HEK293T (cell line): ENCODE measurements at regions not wholly inside any gene's neighbourhood (a gene's known extent, or its start where the extent isn't known, plus 50 kb on each side); places are given as distances from the start of the nearest gene placed in this dataset.

Experiments used
- BHLHE40 ChIP-seq: fragments of 450-650 bp; IDR thresholded peaks from 2 replicates; pipeline ENCODE4 v1.6.1; 2016; ENCODE audit warnings: mild to moderate bottlenecking, moderate library complexity, borderline replicate concordance
- CTBP1 ChIP-seq: fragments of 450-650 bp; IDR thresholded peaks from 2 replicates; pipeline ENCODE4 v1.6.1; 2016; ENCODE audit warnings: borderline replicate concordance
- ELF4 ChIP-seq: fragments of 450-650 bp; IDR thresholded peaks from 2 replicates; pipeline ENCODE4 v1.6.1; 2017; ENCODE audit warnings: antibody characterized with exemption
- FOXA1 ChIP-seq: fragments of 450-650 bp; IDR thresholded peaks from 2 replicates; pipeline ENCODE4 v1.6.1; 2016; ENCODE audit warnings: mild to moderate bottlenecking
- FOXK2 ChIP-seq: fragments of 450-650 bp; IDR thresholded peaks from 2 replicates; pipeline ENCODE4 v1.6.1; 2016; ENCODE audit warnings: mild to moderate bottlenecking
- FOXM1 ChIP-seq: fragments of 450-650 bp; IDR thresholded peaks from 2 replicates; pipeline ENCODE4 v1.6.1; 2017; ENCODE audit warnings: mild to moderate bottlenecking, borderline replicate concordance
- HDGF ChIP-seq: fragments of 450-650 bp; IDR thresholded peaks from 2 replicates; pipeline ENCODE4 v1.6.1; 2017; ENCODE audit warnings: antibody characterized with exemption, borderline replicate concordance
- L3MBTL2 ChIP-seq: fragments of 450-650 bp; conservative IDR thresholded peaks from 2 replicates; pipeline ENCODE4 v1.6.1; 2016; ENCODE audit warnings: mild to moderate bottlenecking
- NFRKB ChIP-seq: fragments of 450-650 bp; IDR thresholded peaks from 2 replicates; pipeline ENCODE4 v1.6.1; 2016; ENCODE audit warnings: mild to moderate bottlenecking, moderate library complexity
- PKNOX1 ChIP-seq: fragments of 450-650 bp; IDR thresholded peaks from 2 replicates; pipeline ENCODE4 v1.6.1; 2016
- SP1 ChIP-seq: fragments of 450-650 bp; IDR thresholded peaks from 2 replicates; pipeline ENCODE4 v1.6.1; 2017
- SUZ12 ChIP-seq: fragments of 450-650 bp; IDR thresholded peaks from 2 replicates; pipeline ENCODE4 v1.6.1; 2016; ENCODE audit warnings: mild to moderate bottlenecking
- TARDBP ChIP-seq: fragments of 450-650 bp; IDR thresholded peaks from 2 replicates; pipeline ENCODE4 v1.6.1; 2016

GRCh38 chr6:23600118-23600517 is 525.9 kb upstream of the NRSN1 start:
- TF ChIP-seq SP1, result no peak
- no peak for TF ChIP-seq SUZ12
- no peak for TF ChIP-seq FOXA1
- TF ChIP-seq PKNOX1, result no peak
- TF ChIP-seq TARDBP, result no peak
- no peak for TF ChIP-seq BHLHE40
- TF ChIP-seq FOXM1, result no peak
- no peak for TF ChIP-seq ELF4
- no peak for TF ChIP-seq CTBP1
- no peak for TF ChIP-seq L3MBTL2
- TF ChIP-seq FOXK2, result no peak
- TF ChIP-seq HDGF, result no peak
- TF ChIP-seq NFRKB, result no peak
